OCI-LY7 (cell line): ENCODE measurements at regions not wholly inside any gene's neighbourhood (a gene's known extent, or its start where the extent isn't known, plus 50 kb on each side); places are given as distances from the start of the nearest gene placed in this dataset.

Experiments used
- EZH2phosphoT487 ChIP-seq: fragments of 200-600 bp; sonication (generic); IDR thresholded peaks from 2 replicates; pipeline ENCODE4 v1.6.1; 2018; ENCODE audit warnings: low read depth, borderline replicate concordance, mild to moderate bottlenecking, mixed run types, antibody characterized with exemption, low read length, moderate library complexity, mixed read lengths
- TF ChIP-seq, protein P1 (sequence below): fragments of 200-600 bp; sonication (generic); conservative IDR thresholded peaks from 2 replicates; pipeline ENCODE4 v1.5.1; 2014; ENCODE audit warnings: mild to moderate bottlenecking, antibody characterized with exemption, low read length, moderate library complexity, mixed read lengths

DNA sequence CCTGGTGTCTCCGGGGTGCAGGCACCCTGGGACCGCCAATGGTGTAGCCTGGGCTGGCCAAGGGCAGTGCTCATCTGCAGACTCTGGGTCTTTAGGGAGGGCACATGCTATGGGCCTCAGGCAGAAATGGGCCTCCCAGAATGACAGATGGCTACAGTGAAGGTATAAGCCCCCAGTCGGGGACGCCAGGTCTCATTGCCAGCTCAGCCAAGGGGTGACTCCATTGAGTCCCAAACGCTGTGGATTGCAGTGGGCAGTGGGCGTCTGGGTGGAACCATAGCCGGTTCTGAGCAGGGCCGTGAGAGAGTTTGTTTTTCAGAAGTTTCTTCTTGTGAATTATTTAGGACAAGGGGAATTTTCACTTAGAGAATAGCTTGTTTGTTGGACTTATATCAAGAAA lies 516.9 kb downstream of the TBC1D22A start:
- TF ChIP-seq, protein P1, sequence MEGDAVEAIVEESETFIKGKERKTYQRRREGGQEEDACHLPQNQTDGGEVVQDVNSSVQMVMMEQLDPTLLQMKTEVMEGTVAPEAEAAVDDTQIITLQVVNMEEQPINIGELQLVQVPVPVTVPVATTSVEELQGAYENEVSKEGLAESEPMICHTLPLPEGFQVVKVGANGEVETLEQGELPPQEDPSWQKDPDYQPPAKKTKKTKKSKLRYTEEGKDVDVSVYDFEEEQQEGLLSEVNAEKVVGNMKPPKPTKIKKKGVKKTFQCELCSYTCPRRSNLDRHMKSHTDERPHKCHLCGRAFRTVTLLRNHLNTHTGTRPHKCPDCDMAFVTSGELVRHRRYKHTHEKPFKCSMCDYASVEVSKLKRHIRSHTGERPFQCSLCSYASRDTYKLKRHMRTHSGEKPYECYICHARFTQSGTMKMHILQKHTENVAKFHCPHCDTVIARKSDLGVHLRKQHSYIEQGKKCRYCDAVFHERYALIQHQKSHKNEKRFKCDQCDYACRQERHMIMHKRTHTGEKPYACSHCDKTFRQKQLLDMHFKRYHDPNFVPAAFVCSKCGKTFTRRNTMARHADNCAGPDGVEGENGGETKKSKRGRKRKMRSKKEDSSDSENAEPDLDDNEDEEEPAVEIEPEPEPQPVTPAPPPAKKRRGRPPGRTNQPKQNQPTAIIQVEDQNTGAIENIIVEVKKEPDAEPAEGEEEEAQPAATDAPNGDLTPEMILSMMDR, result no peak
- TF ChIP-seq EZH2phosphoT487, result no peak
